Kidney (tissue), 13 donors: ENCODE measurements at regions not wholly inside any gene's neighbourhood (a gene's known extent, or its start where the extent isn't known, plus 50 kb on each side); places are given as distances from the start of the nearest gene placed in this dataset.

Experiments
- DNase-seq, 5 donors: peaks; one replicate each; pipeline ENCODE4 v3.0.0-alpha.2; 2013 to 2020
- FAIRE-seq: peaks from 2 replicates; lab custom pipeline; 2012; peaks lifted over from hg19 to GRCh38; lab: Jason Lieb, UNC
- H3K27ac ChIP-seq, 2 donors: one replicate each; pipeline ENCODE4 v1.7.0; 2013; ENCODE audit warnings: low read depth in 2 of 2, low read length in 2 of 2, inconsistent platforms in 1 of 2
- H3K27me3 ChIP-seq: one replicate; pipeline ENCODE4 v1.7.1; 2013; ENCODE audit warnings: low read length, inconsistent platforms; ENCODE audit not compliant: control insufficient read depth, insufficient read depth
- H3K36me3 ChIP-seq, 3 donors: one replicate each; pipeline versions ENCODE4 v1.7.0 to v1.7.1; 2013; ENCODE audit warnings: low read length in 3 of 3, control low read depth in 1 of 3, inconsistent platforms in 1 of 3; ENCODE audit not compliant: insufficient read depth in 3 of 3, control insufficient read depth in 2 of 3
- H3K4me1 ChIP-seq, 3 donors: one replicate each; pipeline versions ENCODE4 v1.7.0 to v1.7.1; 2013; ENCODE audit warnings: low read length in 3 of 3, inconsistent platforms in 1 of 3, low read depth in 1 of 3; ENCODE audit not compliant: control insufficient read depth in 2 of 3, insufficient read depth in 2 of 3
- H3K4me3 ChIP-seq, 3 donors: one replicate each; pipeline versions ENCODE4 v1.7.0 to v1.8.1; 2013; ENCODE audit warnings: low read length in 3 of 3, control low read depth in 1 of 3, inconsistent platforms in 1 of 3
- H3K9ac ChIP-seq, 3 donors: one replicate each; pipeline versions ENCODE4 v1.7.0 to v1.7.1; 2013; ENCODE audit warnings: low read length in 3 of 3, control low read depth in 1 of 3, inconsistent platforms in 1 of 3
- H3K9me3 ChIP-seq, 3 donors: one replicate each; pipeline versions ENCODE4 v1.7.0 to v1.7.1; 2013; ENCODE audit warnings: low read length in 3 of 3, control low read depth in 1 of 3, inconsistent platforms in 1 of 3; ENCODE audit not compliant: control insufficient read depth in 2 of 3, insufficient read depth in 1 of 3
- CTCF ChIP-seq: IDR thresholded peaks from 3 replicates; pipeline ENCODE4 v1.5.1; 2012; ENCODE audit warnings: mild to moderate bottlenecking, moderate library complexity, borderline replicate concordance; ENCODE audit not compliant: insufficient read depth; ENCODE audit errors: extremely low read depth
- intact Hi-C: fragments of 100-400 bp; cut with DNase I; formaldehyde crosslinking; loops from one replicate; pipeline ENCODE4 v1.11.1; 2022
- donor health status: control.
- donor health status: control.
- donor health status: control.
- donor health status: control.
- donor health status: control.
- donor health status: DM: yes; HTN: yes; CAD: no.
- donor health status: Normal renal cell carcinoma (clear cell type).

- FAIRE-seq, result no peak
- TF ChIP-seq CTCF, result no peak
- Histone ChIP-seq H3K4me3 (no peak overlapping the region), H3K36me3 (no peaks in the 10 kb centered on the region), H3K27ac (no peak overlapping the region), H3K9ac (no peak overlapping the region), H3K27me3 (no peaks in the 10 kb centered on the region), H3K9me3 (no peaks in the 10 kb centered on the region), H3K4me1 (peaks cover 0 to 6% (median 0%) of the 10 kb centered on the region in 3 donors)
- intact Hi-C loops, result no loop called here
- DNase-seq, result no peak
Measured at GRCh38 chr2:5535301-5535700, 156.9 kb upstream of the SOX11 start.

GRCh38 chr2:5537180-5537688, 154.9 kb upstream of the SOX11 start:
- no peaks in the 10 kb centered on the region for H3K27me3 ChIP-seq
- FAIRE-seq, result no peak
- peak in 1 of 5 donors; percentile 32 for DNase-seq
- no peak overlapping the region for H3K4me3 ChIP-seq
- H3K9me3 ChIP-seq, result no peaks in the 10 kb centered on the region
- no peaks in the 10 kb centered on the region for H3K36me3 ChIP-seq
- H3K9ac ChIP-seq, result no peak overlapping the region
- no peak overlapping the region for H3K27ac ChIP-seq
- intact Hi-C loops, result no loop called here
- peaks cover 0 to 6% (median 0%) of the 10 kb centered on the region in 3 donors for H3K4me1 ChIP-seq
- no peak for TF ChIP-seq CTCF

- no peak overlapping the region for H3K27ac ChIP-seq
- no peaks in the 10 kb centered on the region for H3K9me3 ChIP-seq
- DNase-seq (peak in 1 of 5 donors; percentile 46), FAIRE-seq (no peak)
- intact Hi-C loops, result no loop called here
- H3K36me3 ChIP-seq, result no peaks in the 10 kb centered on the region
- no peaks in the 10 kb centered on the region for H3K27me3 ChIP-seq
- TF ChIP-seq CTCF, result no peak
- no peak overlapping the region for H3K4me3 ChIP-seq
- H3K9ac ChIP-seq, result no peak overlapping the region
- H3K4me1 ChIP-seq, result peaks cover 0 to 6% (median 0%) of the 10 kb centered on the region in 3 donors
Measured at GRCh38 chr2:5538313-5538712, 153.9 kb upstream of the SOX11 start.

- FAIRE-seq (no peak), DNase-seq (peak in 4 of 5 donors; percentile 66 to 82 (median 73))
- Histone ChIP-seq H3K4me3 (no peak overlapping the region), H3K4me1 (peaks cover 0 to 6% (median 0%) of the 10 kb centered on the region in 3 donors), H3K9me3 (peaks cover 0 to 1% (median 0%) of the 10 kb centered on the region in 3 donors), H3K9ac (no peak overlapping the region), H3K36me3 (no peaks in the 10 kb centered on the region), H3K27me3 (no peaks in the 10 kb centered on the region), H3K27ac (no peak overlapping the region)
- no peak for TF ChIP-seq CTCF
- intact Hi-C loops, result no loop called here
Measured at GRCh38 chr2:5538772-5539171, 153.4 kb upstream of the SOX11 start.
